A673 (cell line): ENCODE measurements at regions not wholly inside any gene's neighbourhood (a gene's known extent, or its start where the extent isn't known, plus 50 kb on each side); places are given as distances from the start of the nearest gene placed in this dataset.

ENCODE experiments used
- CTCF ChIP-seq: fragments of 300-800, 200-600 bp; sonication (generic); conservative IDR thresholded peaks from 2 replicates; pipeline ENCODE4 v1.5.1; 2017; ENCODE audit warnings: low read depth, mild to moderate bottlenecking, antibody characterized with exemption, low read length, moderate library complexity, mixed read lengths
- EZH2 ChIP-seq: fragments of 200-600 bp; sonication (generic); IDR thresholded peaks from 2 replicates; pipeline ENCODE4 v1.6.1; 2017; ENCODE audit warnings: borderline replicate concordance, low read depth, mild to moderate bottlenecking, mixed read lengths, antibody characterized with exemption, low read length; ENCODE audit not compliant: poor library complexity, severe bottlenecking

GRCh38 chr5:114166081-114166480 is 195.8 kb upstream of the KCNN2 start:
- no peak for TF ChIP-seq CTCF
- no peak for TF ChIP-seq EZH2
